ENCODE measurements at regions not wholly inside any gene's neighbourhood (a gene's known extent, or its start where the extent isn't known, plus 50 kb on each side); places are given as distances from the start of the nearest gene placed in this dataset.

DNA sequence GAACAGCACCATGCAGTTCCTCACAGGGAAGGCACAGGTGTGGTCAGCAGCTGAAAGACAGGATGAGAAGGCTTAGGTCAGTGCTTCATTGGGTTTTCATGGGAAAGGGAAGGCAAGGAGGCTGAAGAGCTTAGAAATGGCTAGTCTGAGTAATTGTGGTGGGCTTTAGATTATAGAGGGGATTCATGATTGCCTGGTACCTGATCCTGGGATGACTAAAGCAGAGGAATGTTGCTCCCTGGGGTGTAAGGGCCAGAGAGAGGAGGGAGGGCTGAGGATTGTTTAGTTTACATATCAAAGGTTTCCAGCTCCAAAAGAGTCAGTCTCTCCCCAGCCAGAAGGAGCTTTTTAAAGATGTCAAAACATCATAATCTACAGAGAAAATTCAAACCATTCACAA is 396.3 kb upstream of the POM121L12 start:
- Histone ChIP-seq H3K4me3 (ENCODE audit: low read depth, low read length) (no peak overlapping the region), H3K27ac (no peak overlapping the region), H3K36me3 (no peaks in the 10 kb centered on the region), H3K27me3 (ENCODE audit: insufficient read depth, low read depth, severe bottlenecking) (no peaks in the 10 kb centered on the region), H3K9me3 (ENCODE audit: severe bottlenecking) (no peaks in the 10 kb centered on the region)
- TF ChIP-seq CTCF (IDR thresholded peaks at IDR 0.05; ENCODE audit: low read depth, low read length), result no peak
- DNase-seq, result no peak

DNA sequence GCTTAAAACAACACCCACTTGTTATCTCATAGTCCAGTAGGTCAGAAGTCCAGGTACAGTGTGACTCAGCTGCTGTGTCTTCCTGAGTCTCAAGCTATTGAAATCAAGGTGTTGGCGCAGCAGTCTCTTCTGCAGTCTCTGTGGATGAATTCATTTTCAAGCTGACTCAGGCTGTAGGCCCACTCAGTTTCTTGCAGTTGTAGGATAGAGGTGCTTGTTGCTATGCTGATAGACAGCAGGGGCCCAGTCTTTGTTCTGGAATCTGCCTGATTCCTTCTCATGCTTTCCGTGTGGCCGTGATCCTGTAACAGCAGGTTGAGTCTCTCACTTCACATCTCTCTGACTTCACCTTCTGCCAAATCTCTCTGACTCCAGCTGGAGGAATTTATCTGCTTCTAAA is 400.4 kb upstream of the POM121L12 start:
- Histone ChIP-seq H3K27me3 (ENCODE audit: insufficient read depth, low read depth, severe bottlenecking) (no peaks in the 10 kb centered on the region), H3K27ac (no peak overlapping the region), H3K36me3 (no peaks in the 10 kb centered on the region), H3K4me3 (ENCODE audit: low read depth, low read length) (no peak overlapping the region), H3K9me3 (ENCODE audit: severe bottlenecking) (no peaks in the 10 kb centered on the region)
- peak; percentile 30 for DNase-seq
- no peak for TF ChIP-seq CTCF (IDR thresholded peaks at IDR 0.05; ENCODE audit: low read depth, low read length)

DNA sequence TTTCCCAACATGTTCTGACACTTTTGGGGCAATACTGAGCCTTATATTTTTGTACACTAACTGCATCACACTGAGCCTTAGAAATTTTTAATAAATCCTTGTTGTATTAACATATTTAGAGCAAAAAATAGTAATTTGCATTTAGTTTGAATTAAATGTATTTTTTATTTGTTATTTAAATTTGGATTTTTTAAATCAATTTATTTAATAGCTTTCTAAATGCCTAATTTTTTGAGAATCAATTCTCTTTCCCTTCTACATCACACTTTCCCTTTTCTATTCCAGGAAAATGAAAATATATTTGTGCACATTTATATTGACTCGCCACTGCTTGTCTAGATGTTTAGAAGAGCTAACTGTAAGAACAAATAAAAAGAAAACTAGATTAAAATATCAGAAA is 414.6 kb upstream of the POM121L12 start:
- no peak for DNase-seq
- Histone ChIP-seq H3K9me3 (ENCODE audit: severe bottlenecking) (no peaks in the 10 kb centered on the region), H3K4me3 (ENCODE audit: low read depth, low read length) (no peak overlapping the region), H3K27ac (no peak overlapping the region), H3K36me3 (no peaks in the 10 kb centered on the region), H3K27me3 (ENCODE audit: insufficient read depth, low read depth, severe bottlenecking) (no peaks in the 10 kb centered on the region)
- no peak for TF ChIP-seq CTCF (IDR thresholded peaks at IDR 0.05; ENCODE audit: low read depth, low read length)

DNA sequence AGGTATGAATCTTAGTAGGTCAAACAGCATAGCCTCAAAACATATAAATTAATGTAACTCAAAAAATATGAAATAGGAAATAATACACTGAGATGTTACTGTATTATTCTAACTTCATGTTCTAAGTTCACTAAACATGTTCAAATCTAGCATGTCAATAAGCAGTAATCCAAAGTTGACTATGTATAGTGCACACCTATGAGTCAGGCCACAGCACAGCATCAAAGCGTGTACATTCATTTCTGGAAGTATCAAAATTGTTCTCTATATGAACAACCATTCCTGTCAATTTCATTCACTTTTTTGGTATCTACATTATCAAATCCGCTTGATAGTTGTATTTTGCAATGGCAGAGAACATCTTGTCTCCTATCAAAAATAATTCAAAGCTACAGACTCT is 418.9 kb upstream of the POM121L12 start:
- Histone ChIP-seq H3K27me3 (ENCODE audit: insufficient read depth, low read depth, severe bottlenecking) (no peaks in the 10 kb centered on the region), H3K9me3 (ENCODE audit: severe bottlenecking) (no peaks in the 10 kb centered on the region), H3K4me3 (ENCODE audit: low read depth, low read length) (no peak overlapping the region), H3K36me3 (no peaks in the 10 kb centered on the region), H3K27ac (no peak overlapping the region)
- DNase-seq, result no peak
- no peak for TF ChIP-seq CTCF (IDR thresholded peaks at IDR 0.05; ENCODE audit: low read depth, low read length)

GRCh38 chr7:52615021-52615695 is 420.3 kb upstream of the POM121L12 start:
- Histone ChIP-seq H3K9me3 (ENCODE audit: severe bottlenecking) (no peaks in the 10 kb centered on the region), H3K27me3 (ENCODE audit: insufficient read depth, low read depth, severe bottlenecking) (no peaks in the 10 kb centered on the region), H3K36me3 (no peaks in the 10 kb centered on the region), H3K27ac (no peak overlapping the region), H3K4me3 (ENCODE audit: low read depth, low read length) (no peak overlapping the region)
- no peak for DNase-seq
- TF ChIP-seq CTCF (IDR thresholded peaks at IDR 0.05; ENCODE audit: low read depth, low read length), result no peak

GRCh38 chr7:52609511-52609910 is 425.9 kb upstream of the POM121L12 start:
- no peak overlapping the region for H3K27ac ChIP-seq

More at GRCh38 chr7:52609511-52609910, 425.9 kb upstream of the POM121L12 start:
- no peak for DNase-seq
- H3K9me3 ChIP-seq (ENCODE audit: severe bottlenecking), result no peaks in the 10 kb centered on the region
- H3K36me3 ChIP-seq, result no peaks in the 10 kb centered on the region
- H3K4me3 ChIP-seq (ENCODE audit: low read depth, low read length), result no peak overlapping the region
- TF ChIP-seq CTCF (IDR thresholded peaks at IDR 0.05; ENCODE audit: low read depth, low read length), result no peak
- H3K27me3 ChIP-seq (ENCODE audit: insufficient read depth, low read depth, severe bottlenecking), result no peaks in the 10 kb centered on the region

Measured in WERI-Rb-1 (cell line).